ENCODE measurements at regions not wholly inside any gene's neighbourhood (a gene's known extent, or its start where the extent isn't known, plus 50 kb on each side); places are given as distances from the start of the nearest gene placed in this dataset.

- H3K27ac ChIP-seq, result no peak overlapping the region
- peaks cover 0 to 43% (median 30%) of the 10 kb centered on the region in 9 donors for H3K4me1 ChIP-seq
- no peaks in the 10 kb centered on the region for H3K36me3 ChIP-seq
- H3K4me3 ChIP-seq, result no peak overlapping the region
- no peaks in the 10 kb centered on the region for H3K27me3 ChIP-seq
- ATAC-seq (no peak), DNase-seq (no peak)
- H3K9me3 ChIP-seq, result no peaks in the 10 kb centered on the region
- no peak for TF ChIP-seq CTCF (IDR thresholded peaks at IDR 0.05)
- WGBS, 2 donors, result 59 to 74% methylated on average over 1 of the region's 1 CpG
- intact Hi-C loops (cut with DNase I), result no loop called here
Observed at GRCh38 chr11:19365743-19366410, 125.1 kb upstream of the E2F8 start.

- Histone ChIP-seq H3K27ac (no peak overlapping the region), H3K27me3 (peaks cover 0 to 7% (median 0%) of the 10 kb centered on the region in 7 donors), H3K36me3 (no peaks in the 10 kb centered on the region), H3K4me1 (peaks cover 0 to 15% (median 0%) of the 10 kb centered on the region in 9 donors), H3K4me3 (no peak overlapping the region), H3K9me3 (no peaks in the 10 kb centered on the region)
- intact Hi-C loops (cut with DNase I), result loop anchor here in 1 of 10 donors (5.0 kb wide), 1 partner anchor 83 kb away; no protein-coding TSS in a partner anchor
- 77 to 78% methylated on average over 7 of the region's 7 CpGs for WGBS, 2 donors
- ATAC-seq (no peak), DNase-seq (no peak)
- no peak for TF ChIP-seq CTCF (IDR thresholded peaks at IDR 0.05)
Observed at GRCh38 chr11:19359221-19360000, 118.7 kb upstream of the E2F8 start.

GRCh38 chr11:19357943-19358342, 117.2 kb upstream of the E2F8 start:
- Histone ChIP-seq H3K27ac (no peak overlapping the region), H3K4me3 (no peak overlapping the region), H3K4me1 (peaks cover 0 to 15% (median 0%) of the 10 kb centered on the region in 9 donors), H3K36me3 (no peaks in the 10 kb centered on the region), H3K27me3 (peaks cover 0 to 7% (median 0%) of the 10 kb centered on the region in 7 donors), H3K9me3 (no peaks in the 10 kb centered on the region)
- DNase-seq (no peak), ATAC-seq (no peak)
- intact Hi-C loops (cut with DNase I), result loop anchor here in 1 of 10 donors (5.0 kb wide), 1 partner anchor 84 kb away; no protein-coding TSS in a partner anchor
- no peak for TF ChIP-seq CTCF (IDR thresholded peaks at IDR 0.05)
- WGBS, 2 donors, result 94 to 96% methylated on average over 3 of the region's 3 CpGs

GRCh38 chr11:19355601-19356000, 114.9 kb upstream of the E2F8 start:
- Histone ChIP-seq H3K27ac (no peak overlapping the region), H3K4me3 (no peak overlapping the region), H3K36me3 (no peaks in the 10 kb centered on the region), H3K27me3 (peaks cover 0 to 19% (median 12%) of the 10 kb centered on the region in 7 donors), H3K4me1 (peaks cover 0 to 15% (median 0%) of the 10 kb centered on the region in 9 donors), H3K9me3 (no peaks in the 10 kb centered on the region)
- ATAC-seq, result peak in 6 of 8 donors; percentile 62 to 94 (median 92)
- 42 to 47% methylated on average over 1 of the region's 1 CpG for WGBS, 2 donors
- no peak for DNase-seq
- intact Hi-C loops (cut with DNase I), result loop anchor here in 1 of 10 donors (5.0 kb wide), 1 partner anchor 87 kb away; no protein-coding TSS in a partner anchor
- TF ChIP-seq CTCF (IDR thresholded peaks at IDR 0.05), result no peak

Data from heart right ventricle (tissue), 16 donors.